AG09309 (cell line): ENCODE measurements at regions not wholly inside any gene's neighbourhood (a gene's known extent, or its start where the extent isn't known, plus 50 kb on each side); places are given as distances from the start of the nearest gene placed in this dataset.

Experiments
- DNase-seq: peaks from one replicate; pipeline ENCODE4 v3.0.0-alpha.2; 2010; ENCODE audit warnings: low read depth
- H3K4me3 ChIP-seq: 2 replicates; pipeline ENCODE4 v1.5.1; 2011; ENCODE audit warnings: mild to moderate bottlenecking, low read depth, low read length, moderate library complexity; ENCODE audit not compliant: control insufficient read depth
- TF ChIP-seq, protein P1 (sequence below): IDR thresholded peaks from 2 replicates; pipeline ENCODE4 v1.5.1; 2011; ENCODE audit warnings: mild to moderate bottlenecking, low read depth, low read length, inconsistent platforms; ENCODE audit not compliant: insufficient read depth, control insufficient read depth; ENCODE audit errors: missing control alignments

DNA sequence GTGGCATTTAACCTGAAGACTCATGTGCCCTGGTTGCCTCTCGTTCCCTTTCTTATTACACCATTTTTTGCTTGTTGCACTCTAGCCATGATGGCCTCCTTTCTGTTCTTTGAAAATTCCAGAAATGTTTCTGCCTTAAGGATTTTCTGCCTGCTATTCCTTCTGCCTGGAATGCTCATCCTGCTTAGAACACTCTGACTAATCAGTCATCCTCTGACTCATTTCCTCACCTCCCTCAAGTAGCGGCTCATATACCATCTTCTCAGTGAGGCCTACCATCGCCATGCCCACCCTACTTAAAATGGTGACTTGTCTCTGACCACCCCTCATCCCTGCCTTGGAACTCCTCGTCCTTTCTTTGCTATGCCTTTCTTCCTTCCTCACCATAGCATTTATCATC, 68.8 kb downstream of the KIF4B start:
- DNase-seq: peak; percentile 24
- H3K4me3 ChIP-seq: no peak overlapping the region
- TF ChIP-seq, protein P1, sequence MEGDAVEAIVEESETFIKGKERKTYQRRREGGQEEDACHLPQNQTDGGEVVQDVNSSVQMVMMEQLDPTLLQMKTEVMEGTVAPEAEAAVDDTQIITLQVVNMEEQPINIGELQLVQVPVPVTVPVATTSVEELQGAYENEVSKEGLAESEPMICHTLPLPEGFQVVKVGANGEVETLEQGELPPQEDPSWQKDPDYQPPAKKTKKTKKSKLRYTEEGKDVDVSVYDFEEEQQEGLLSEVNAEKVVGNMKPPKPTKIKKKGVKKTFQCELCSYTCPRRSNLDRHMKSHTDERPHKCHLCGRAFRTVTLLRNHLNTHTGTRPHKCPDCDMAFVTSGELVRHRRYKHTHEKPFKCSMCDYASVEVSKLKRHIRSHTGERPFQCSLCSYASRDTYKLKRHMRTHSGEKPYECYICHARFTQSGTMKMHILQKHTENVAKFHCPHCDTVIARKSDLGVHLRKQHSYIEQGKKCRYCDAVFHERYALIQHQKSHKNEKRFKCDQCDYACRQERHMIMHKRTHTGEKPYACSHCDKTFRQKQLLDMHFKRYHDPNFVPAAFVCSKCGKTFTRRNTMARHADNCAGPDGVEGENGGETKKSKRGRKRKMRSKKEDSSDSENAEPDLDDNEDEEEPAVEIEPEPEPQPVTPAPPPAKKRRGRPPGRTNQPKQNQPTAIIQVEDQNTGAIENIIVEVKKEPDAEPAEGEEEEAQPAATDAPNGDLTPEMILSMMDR: no peak

DNA sequence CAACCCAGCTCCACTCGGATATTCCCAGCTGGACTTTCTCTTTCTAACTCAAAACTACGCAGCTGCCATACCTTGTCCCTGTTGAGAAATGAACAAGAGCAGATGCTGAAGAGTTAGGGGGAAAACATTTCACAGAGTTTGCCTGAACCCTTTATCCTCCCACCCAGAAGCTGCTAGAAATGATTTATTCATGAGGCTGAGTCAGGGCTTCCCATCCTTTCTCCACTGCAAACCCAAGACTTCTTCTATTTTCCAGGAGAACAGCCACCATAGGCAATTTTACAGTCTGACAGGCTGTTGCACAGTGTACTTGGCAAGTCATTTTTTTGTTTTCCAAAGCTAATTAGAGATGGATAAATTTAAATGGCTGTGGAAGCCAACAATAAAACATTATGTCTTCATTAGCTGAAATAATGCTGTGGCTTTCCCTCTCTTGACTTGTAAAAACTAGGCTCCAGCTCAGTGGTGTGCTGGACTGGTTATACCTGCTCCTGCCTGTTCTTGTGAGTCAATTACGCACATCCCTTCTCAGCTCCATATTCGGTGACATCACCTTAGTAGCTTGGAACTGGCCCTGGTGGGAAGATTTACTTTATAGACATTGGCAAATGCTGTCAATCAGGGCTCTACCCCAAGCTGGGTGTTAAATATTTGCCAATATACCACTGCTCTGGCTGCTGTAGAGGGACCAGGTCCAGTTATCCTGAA, 71.9 kb downstream of the KIF4B start:
- TF ChIP-seq, protein P1: no peak
- DNase-seq: no peak

DNA sequence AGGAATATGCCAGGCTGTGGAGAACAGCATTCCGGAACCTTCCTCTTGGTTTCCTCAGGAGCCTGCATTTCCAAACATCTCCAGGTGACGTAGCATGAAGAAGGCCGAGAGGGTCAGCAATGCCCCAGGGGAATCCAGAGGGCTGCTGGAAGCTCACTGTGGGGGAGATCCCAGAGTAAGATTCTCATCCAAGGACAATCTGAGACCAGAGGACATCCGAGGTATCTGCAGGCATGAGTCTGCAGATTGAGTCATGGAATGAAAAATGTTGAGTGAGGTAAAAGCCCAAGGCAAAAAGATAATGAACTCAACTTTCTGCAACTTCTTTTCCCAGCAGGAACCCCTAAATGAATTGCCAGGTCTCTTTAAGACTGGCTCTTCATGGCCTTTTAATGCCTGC, 73.5 kb downstream of the KIF4B start:
- TF ChIP-seq, protein P1: no peak
- DNase-seq: peak; percentile 13
- H3K4me3 ChIP-seq: no peak overlapping the region

More for the DNA sequence above, 71.9 kb downstream of the KIF4B start:
- H3K4me3 ChIP-seq: no peak overlapping the region

DNA sequence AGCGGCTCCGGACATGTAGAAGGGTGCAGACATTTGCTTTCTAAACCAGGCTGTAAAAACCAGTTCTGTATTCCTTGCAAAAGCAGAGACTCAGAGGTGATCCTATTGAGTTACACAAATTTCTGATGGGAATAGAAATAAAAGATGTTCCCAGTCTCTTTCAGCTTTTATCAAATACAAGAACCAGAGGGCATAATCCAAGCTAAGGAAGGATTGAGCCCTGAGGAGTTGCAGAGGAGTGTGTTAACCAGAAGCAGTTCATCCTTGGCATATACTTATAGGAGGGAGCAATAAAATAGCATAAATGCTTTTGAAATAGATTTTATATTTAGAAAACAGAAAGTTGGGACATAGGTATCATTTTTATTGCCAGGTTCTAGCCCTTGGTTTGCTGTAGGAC, 75.3 kb downstream of the KIF4B start:
- DNase-seq: no peak
- TF ChIP-seq, protein P1: no peak
- H3K4me3 ChIP-seq: no peak overlapping the region

DNA sequence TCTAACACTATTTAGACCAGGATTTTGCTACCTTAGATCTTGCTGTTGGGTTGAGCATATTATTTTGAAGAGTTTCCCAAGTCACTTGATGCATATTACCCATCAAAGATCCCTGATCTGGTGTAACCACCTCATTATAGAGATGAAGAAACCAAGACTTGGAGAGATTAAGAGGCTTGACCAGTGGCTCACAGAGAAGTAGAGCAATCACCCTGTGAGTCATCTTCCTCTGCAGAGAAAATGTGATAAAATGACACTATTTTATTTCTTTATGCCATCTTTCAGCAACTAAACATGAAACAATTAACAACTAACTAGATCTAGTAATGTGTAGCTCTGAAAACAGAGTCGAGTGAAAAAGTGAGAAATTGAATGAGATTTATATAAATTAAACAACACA, 76.1 kb downstream of the KIF4B start:
- H3K4me3 ChIP-seq: no peak overlapping the region
- TF ChIP-seq, protein P1: no peak
- DNase-seq: no peak

DNA sequence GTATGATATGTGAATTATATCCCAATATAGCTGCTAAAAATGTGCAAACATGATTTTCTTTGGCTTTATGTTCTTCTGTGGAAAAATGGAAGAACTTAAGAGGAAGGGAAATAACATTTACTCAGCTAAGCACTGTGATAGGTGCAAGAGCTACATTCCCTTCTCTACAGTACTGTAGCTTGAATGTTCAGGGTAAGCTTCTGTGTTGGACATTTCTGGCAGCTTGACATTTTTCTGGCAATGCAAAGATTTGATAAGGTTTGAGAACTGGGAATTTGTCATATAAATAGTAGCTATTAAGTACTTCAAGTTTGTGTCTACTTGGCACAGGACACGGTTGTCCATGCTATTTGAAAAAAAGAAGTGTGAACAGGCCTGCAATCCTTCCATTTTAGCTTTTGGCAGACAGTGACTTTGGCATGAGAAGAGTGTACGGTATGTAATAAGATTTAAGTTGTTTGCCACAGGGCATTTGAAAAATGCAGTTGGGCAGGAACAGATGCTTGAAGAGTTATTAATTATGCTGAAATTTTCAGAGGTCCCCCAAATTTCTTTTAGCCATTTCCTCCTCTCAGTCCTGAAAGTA, 77.6 kb downstream of the KIF4B start:
- H3K4me3 ChIP-seq: no peak overlapping the region
- DNase-seq: no peak
- TF ChIP-seq, protein P1: no peak
